GM21447 (cell line): ENCODE measurements at regions not wholly inside any gene's neighbourhood (a gene's known extent, or its start where the extent isn't known, plus 50 kb on each side); places are given as distances from the start of the nearest gene placed in this dataset.

Experiments used
- ATAC-seq: cut with Tn5 transposase; IDR thresholded peaks from one replicate; pipeline ENCODE4 v1.9.1; 2021; ENCODE audit not compliant: unreplicated experiment

GRCh38 chr13:27014406-27015359 lies 156.9 kb downstream of the USP12 start:
- ATAC-seq, result no peak

- no peak for ATAC-seq
Measured at GRCh38 chr13:27012482-27013197, 159.0 kb downstream of the USP12 start.

GRCh38 chr13:27011661-27012060 lies 159.9 kb downstream of the USP12 start:
- ATAC-seq, result no peak

- ATAC-seq, result no peak
Measured at GRCh38 chr13:27008733-27009132, 162.9 kb downstream of the USP12 start.

- ATAC-seq, result no peak
Measured at GRCh38 chr13:27007166-27007565, 164.4 kb downstream of the USP12 start.

- no peak for ATAC-seq
Measured at GRCh38 chr13:27006519-27007161, 165.0 kb downstream of the USP12 start.

GRCh38 chr13:27005976-27006518 lies 165.6 kb downstream of the USP12 start:
- ATAC-seq, result no peak

GRCh38 chr13:27005556-27005955 lies 166.1 kb downstream of the USP12 start:
- ATAC-seq, result no peak

- no peak for ATAC-seq
Measured at GRCh38 chr13:27004866-27005265, 166.7 kb downstream of the USP12 start.

GRCh38 chr13:27004326-27004725 lies 167.3 kb downstream of the USP12 start:
- ATAC-seq, result no peak

- ATAC-seq, result no peak
Measured at GRCh38 chr13:27001705-27002104, 169.9 kb downstream of the USP12 start.

GRCh38 chr13:27000686-27001085 lies 170.9 kb downstream of the USP12 start:
- no peak for ATAC-seq

- ATAC-seq, result no peak
Measured at GRCh38 chr13:26999499-26999898, 172.1 kb downstream of the USP12 start.

- no peak for ATAC-seq
Measured at GRCh38 chr13:26998292-26998691, 173.3 kb downstream of the USP12 start.

GRCh38 chr13:26996965-26997752 lies 174.5 kb downstream of the USP12 start:
- ATAC-seq, result peak; percentile 96

GRCh38 chr13:26995159-26995558 lies 176.5 kb downstream of the USP12 start:
- ATAC-seq, result no peak

- no peak for ATAC-seq
Measured at GRCh38 chr13:26993780-26994179, 177.8 kb downstream of the USP12 start.

GRCh38 chr13:26992951-26993719 lies 178.5 kb downstream of the USP12 start:
- no peak for ATAC-seq

GRCh38 chr13:26991508-26992181 lies 180.0 kb downstream of the USP12 start:
- no peak for ATAC-seq
